ENCODE measurements at regions not wholly inside any gene's neighbourhood (a gene's known extent, or its start where the extent isn't known, plus 50 kb on each side); places are given as distances from the start of the nearest gene placed in this dataset.

- H3K4me3 ChIP-seq (ENCODE audit: control insufficient read depth, low read depth, low read length): no peak overlapping the region
- no peak for TF ChIP-seq CTCF (IDR thresholded peaks at IDR 0.05; ENCODE audit: control insufficient read depth, insufficient read depth, low read depth, low read length, missing control alignments)
- DNase-seq (ENCODE audit: low read depth): no peak
Measured at GRCh38 chr17:79379700-79380445, 231.0 kb downstream of the RBFOX3 start.

GRCh38 chr17:79377230-79377786 lies 233.5 kb downstream of the RBFOX3 start:
- no peak for TF ChIP-seq CTCF (IDR thresholded peaks at IDR 0.05; ENCODE audit: control insufficient read depth, insufficient read depth, low read depth, low read length, missing control alignments)
- no peak overlapping the region for H3K4me3 ChIP-seq (ENCODE audit: control insufficient read depth, low read depth, low read length)
- no peak for DNase-seq (ENCODE audit: low read depth)

DNA sequence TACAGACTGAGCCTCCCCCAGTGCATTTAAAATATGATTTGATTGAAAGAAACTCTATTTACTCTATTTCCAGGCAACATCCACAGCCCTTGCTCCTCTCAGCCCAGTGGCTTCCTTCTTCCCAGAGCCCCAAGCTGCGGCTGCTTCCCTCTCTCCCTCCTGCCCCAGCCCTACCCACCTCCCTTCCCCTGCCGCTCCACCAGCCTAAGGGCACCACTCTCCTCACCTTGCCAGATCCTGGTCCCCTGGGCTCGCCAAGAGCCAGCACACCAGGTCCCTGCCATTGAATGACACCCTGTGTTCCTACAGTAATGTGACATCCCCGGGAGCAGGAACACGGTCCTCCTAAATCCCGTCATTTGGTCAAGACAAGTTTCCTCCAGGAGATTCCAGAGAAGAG lies 236.0 kb downstream of the RBFOX3 start:
- no peak for TF ChIP-seq CTCF (IDR thresholded peaks at IDR 0.05; ENCODE audit: control insufficient read depth, insufficient read depth, low read depth, low read length, missing control alignments)
- DNase-seq (ENCODE audit: low read depth): no peak
- no peak overlapping the region for H3K4me3 ChIP-seq (ENCODE audit: control insufficient read depth, low read depth, low read length)

DNA sequence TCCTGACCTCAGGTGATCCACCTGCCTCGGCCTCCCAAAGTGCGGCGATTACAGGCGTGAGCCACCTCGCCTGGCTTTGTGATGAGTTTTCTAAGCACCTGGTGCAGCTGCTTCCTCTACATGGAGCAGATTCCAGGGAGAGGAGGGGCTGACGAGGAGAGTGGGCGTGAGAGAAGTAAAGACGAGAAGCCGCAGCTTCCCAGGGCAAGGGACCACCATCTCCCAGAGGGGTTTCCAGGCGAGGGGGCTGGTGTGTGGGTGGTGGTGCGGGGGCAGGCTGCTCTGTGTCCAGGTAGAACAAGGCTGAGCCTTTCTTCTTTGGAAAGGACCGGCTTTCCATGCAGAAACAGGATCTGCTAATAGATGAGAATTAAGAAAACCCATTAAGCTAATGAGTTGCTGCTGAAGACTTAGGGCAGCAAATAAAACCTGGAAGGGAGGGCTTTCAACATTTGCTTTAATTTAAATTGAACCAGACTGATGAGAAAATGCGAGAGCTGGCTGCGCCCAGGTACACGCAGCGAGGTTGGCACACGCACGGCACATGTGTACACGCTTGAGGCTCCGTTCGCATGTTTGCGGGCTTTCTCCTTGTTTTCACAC lies 236.7 kb downstream of the RBFOX3 start:
- H3K4me3 ChIP-seq (ENCODE audit: control insufficient read depth, low read depth, low read length): no peak overlapping the region
- no peak for DNase-seq (ENCODE audit: low read depth)
- TF ChIP-seq CTCF (IDR thresholded peaks at IDR 0.05; ENCODE audit: control insufficient read depth, insufficient read depth, low read depth, low read length, missing control alignments): no peak

GRCh38 chr17:79372470-79373238 lies 238.2 kb downstream of the RBFOX3 start:
- no peak for DNase-seq (ENCODE audit: low read depth)
- H3K4me3 ChIP-seq (ENCODE audit: control insufficient read depth, low read depth, low read length): no peak overlapping the region
- no peak for TF ChIP-seq CTCF (IDR thresholded peaks at IDR 0.05; ENCODE audit: control insufficient read depth, insufficient read depth, low read depth, low read length, missing control alignments)

- H3K4me3 ChIP-seq (ENCODE audit: control insufficient read depth, low read depth, low read length): no peak overlapping the region
- no peak for DNase-seq (ENCODE audit: low read depth)
- TF ChIP-seq CTCF (IDR thresholded peaks at IDR 0.05; ENCODE audit: control insufficient read depth, insufficient read depth, low read depth, low read length, missing control alignments): no peak
Measured at GRCh38 chr17:79371984-79372383, 238.9 kb downstream of the RBFOX3 start.

Data from AG09309 (cell line).